PC-3 (cell line): ENCODE measurements at regions not wholly inside any gene's neighbourhood (a gene's known extent, or its start where the extent isn't known, plus 50 kb on each side); places are given as distances from the start of the nearest gene placed in this dataset.

Experiments
- ATAC-seq: fragments of 200-7000 bp; cut with Tn5 transposase; 2 replicates; pipeline ENCODE4 v1.9.1; 2020; ENCODE audit warnings: mild to moderate bottlenecking, moderate library complexity
- BruUV-seq: library from RNA; stranded (reverse); fragments of 400-500 nt; replicated peaks from 2 replicates; lab custom pipeline; 2021; lab: Mats Ljungman, UMichigan
- CTCF ChIA-PET: fragments of 300-600 bp; sonication (Branson Sonifier 250); formaldehyde crosslinking; loops from one replicate; lab custom pipeline; 2022; ENCODE audit warnings: antibody characterized with exemption; lab: Charles Lee
- POLR2A ChIA-PET: fragments of 300-600 bp; sonication (Branson Sonifier 250); formaldehyde crosslinking; loops from one replicate; lab custom pipeline; 2022; ENCODE audit warnings: antibody characterized with exemption; ENCODE audit not compliant: unreplicated experiment; lab: Charles Lee
- DNase-seq: peaks from one replicate; pipeline ENCODE4 v3.0.0-alpha.2; 2015
- H2AFZ ChIP-seq: fragments of 300-600 bp; sonication (generic); 2 replicates; pipeline ENCODE4 v1.6.0; 2016; ENCODE audit warnings: antibody characterized with exemption, low read length
- H3F3A ChIP-seq: fragments of 300-600 bp; sonication (generic); one replicate; pipeline ENCODE4 v1.6.0; 2017; ENCODE audit warnings: antibody characterized with exemption, low read length, control low read depth, mild to moderate bottlenecking; ENCODE audit not compliant: unreplicated experiment
- H3K27ac ChIP-seq: fragments of 300-600 bp; sonication (generic); 2 replicates; pipeline ENCODE4 v1.5.1; 2016; ENCODE audit warnings: mild to moderate bottlenecking, low read length
- H3K27me3 ChIP-seq: fragments of 300-600 bp; sonication (generic); 2 replicates; pipeline ENCODE4 v1.6.1; 2016; ENCODE audit warnings: low read length, mixed read lengths
- H3K36me3 ChIP-seq: fragments of 300-600 bp; sonication (generic); 2 replicates; pipeline ENCODE4 v1.6.1; 2016; ENCODE audit warnings: low read depth, mixed run types, low read length, mixed read lengths
- H3K4me1 ChIP-seq: fragments of 300-600 bp; sonication (generic); 2 replicates; pipeline ENCODE4 v1.5.1; 2016; ENCODE audit warnings: low read length; ENCODE audit not compliant: insufficient read depth
- H3K4me2 ChIP-seq: fragments of 300-600 bp; sonication (generic); 2 replicates; pipeline ENCODE4 v1.6.0; 2016; ENCODE audit warnings: low read length
- H3K4me3 ChIP-seq: fragments of 300-600 bp; sonication (generic); 2 replicates; pipeline ENCODE4 v1.5.1; 2016; ENCODE audit warnings: mild to moderate bottlenecking, low read length, mixed read lengths
- H3K79me2 ChIP-seq: fragments of 300-600 bp; sonication (generic); 2 replicates; pipeline ENCODE4 v1.6.1; 2017; ENCODE audit warnings: low read length, mixed read lengths
- H3K9ac ChIP-seq: fragments of 300-600 bp; sonication (generic); 2 replicates; pipeline ENCODE4 v1.6.0; 2016; ENCODE audit warnings: mild to moderate bottlenecking, low read length
- H3K9me2 ChIP-seq: fragments of 300-600 bp; sonication (generic); replicated peaks from 2 replicates; pipeline ENCODE4 v1.6.1; 2016; ENCODE audit warnings: mixed run types, low read length, mixed read lengths
- H3K9me3 ChIP-seq: fragments of 300-600 bp; sonication (generic); 2 replicates; pipeline ENCODE4 v1.6.1; 2016; ENCODE audit warnings: low read length, mixed read lengths
- H4K20me1 ChIP-seq: fragments of 300-600 bp; sonication (generic); 2 replicates; pipeline ENCODE4 v1.6.1; 2016; ENCODE audit warnings: low read length, mixed read lengths
- CTCF ChIP-seq: fragments of 300-600 bp; sonication (generic); conservative IDR thresholded peaks from 2 replicates; pipeline ENCODE4 v1.5.1; 2017; ENCODE audit warnings: antibody characterized with exemption, low read depth, mild to moderate bottlenecking, low read length
- EZH2 ChIP-seq: fragments of 300-600 bp; sonication (generic); IDR thresholded peaks from one replicate; pipeline ENCODE4 v1.6.1; 2017; ENCODE audit warnings: antibody characterized with exemption, mild to moderate bottlenecking, low read length; ENCODE audit not compliant: unreplicated experiment
- EZH2phosphoT487 ChIP-seq: fragments of 300-600 bp; sonication (generic); IDR thresholded peaks from 2 replicates; pipeline ENCODE4 v1.6.1; 2018; ENCODE audit warnings: mild to moderate bottlenecking, antibody characterized with exemption, low read length, borderline replicate concordance
- intact Hi-C: fragments of 100-400 bp; cut with micrococcal nuclease; formaldehyde crosslinking; loops from 2 replicates; pipeline ENCODE4 v1.9.0; 2023

- no TSS peak for BruUV-seq
- no peaks in the 10 kb centered on the region for H3F3A ChIP-seq
- no peaks in the 10 kb centered on the region for H3K27me3 ChIP-seq
- H3K9ac ChIP-seq: no peak overlapping the region
- DNase-seq: peak; percentile 13
- H3K36me3 ChIP-seq: no peaks in the 10 kb centered on the region
- no peaks in the 10 kb centered on the region for H3K9me3 ChIP-seq
- H4K20me1 ChIP-seq: no peaks in the 10 kb centered on the region
- no peaks in the 10 kb centered on the region for H3K79me2 ChIP-seq
- H3K9me2 ChIP-seq: no peaks in the 10 kb centered on the region
- H2AFZ ChIP-seq: no peak overlapping the region
- intact Hi-C loops: no loop called here
- H3K4me3 ChIP-seq: no peak overlapping the region
- no peak overlapping the region for H3K27ac ChIP-seq
- no peaks in the 10 kb centered on the region for H3K4me1 ChIP-seq
- H3K4me2 ChIP-seq: no peak overlapping the region
- no peak for TF ChIP-seq EZH2
- TF ChIP-seq CTCF: peak; percentile 41
- POLR2A ChIA-PET: no interaction called here
- CTCF ChIA-PET: no interaction called here
- ATAC-seq: peak; percentile 29; the same call in 1 of the 2 replicates
Observed at GRCh38 chr7:85806321-85806720, 619.5 kb upstream of the SEMA3D start.

GRCh38 chr7:85805656-85806055, 618.8 kb upstream of the SEMA3D start:
- BruUV-seq: no TSS peak
- no peaks in the 10 kb centered on the region for H3K9me2 ChIP-seq
- no peak overlapping the region for H3K4me2 ChIP-seq
- POLR2A ChIA-PET: no interaction called here
- DNase-seq (no peak), ATAC-seq (no peak)
- H3K27ac ChIP-seq: no peak overlapping the region
- intact Hi-C loops: no loop called here
- no peaks in the 10 kb centered on the region for H3K79me2 ChIP-seq
- H3K4me3 ChIP-seq: no peak overlapping the region
- no peaks in the 10 kb centered on the region for H3F3A ChIP-seq
- H3K36me3 ChIP-seq: no peaks in the 10 kb centered on the region
- no peaks in the 10 kb centered on the region for H3K27me3 ChIP-seq
- no peak overlapping the region for H2AFZ ChIP-seq
- H3K9ac ChIP-seq: no peak overlapping the region
- no peak for TF ChIP-seq EZH2
- no peak for TF ChIP-seq CTCF
- TF ChIP-seq EZH2phosphoT487: no peak
- no peaks in the 10 kb centered on the region for H3K4me1 ChIP-seq
- H4K20me1 ChIP-seq: no peaks in the 10 kb centered on the region
- CTCF ChIA-PET: no interaction called here
- no peaks in the 10 kb centered on the region for H3K9me3 ChIP-seq

- Histone ChIP-seq H3K9me3 (no peaks in the 10 kb centered on the region), H4K20me1 (no peaks in the 10 kb centered on the region), H3K79me2 (no peaks in the 10 kb centered on the region), H2AFZ (no peak overlapping the region), H3K4me2 (no peak overlapping the region), H3K36me3 (no peaks in the 10 kb centered on the region), H3K9me2 (no peaks in the 10 kb centered on the region), H3K4me1 (no peaks in the 10 kb centered on the region), H3K27ac (no peak overlapping the region), H3F3A (no peaks in the 10 kb centered on the region), H3K27me3 (no peaks in the 10 kb centered on the region), H3K4me3 (no peak overlapping the region), H3K9ac (no peak overlapping the region)
- intact Hi-C loops: no loop called here
- ChIA-PET POLR2A (no interaction called here), CTCF (no interaction called here)
- ATAC-seq (no peak), DNase-seq (no peak)
- TF ChIP-seq EZH2 (no peak), EZH2phosphoT487 (no peak), CTCF (no peak)
- no TSS peak for BruUV-seq
Observed at GRCh38 chr7:85805249-85805648, 618.4 kb upstream of the SEMA3D start.
